GM20000 (cell line): ENCODE measurements at regions not wholly inside any gene's neighbourhood (a gene's known extent, or its start where the extent isn't known, plus 50 kb on each side); places are given as distances from the start of the nearest gene placed in this dataset.

Experiments used
- DNase-seq: peaks from one replicate; pipeline ENCODE4 v3.0.0; 2012; ENCODE audit warnings: low spot score
- TF ChIP-seq, protein P1 (sequence below): IDR thresholded peaks from 2 replicates; pipeline ENCODE4 v1.5.1; 2012; ENCODE audit warnings: mild to moderate bottlenecking, control low read depth; ENCODE audit errors: extremely low read depth, missing control alignments

GRCh38 chr11:37699644-37700043 lies 1101.6 kb upstream of the RAG2 start:
- DNase-seq: no peak
- TF ChIP-seq, protein P1, sequence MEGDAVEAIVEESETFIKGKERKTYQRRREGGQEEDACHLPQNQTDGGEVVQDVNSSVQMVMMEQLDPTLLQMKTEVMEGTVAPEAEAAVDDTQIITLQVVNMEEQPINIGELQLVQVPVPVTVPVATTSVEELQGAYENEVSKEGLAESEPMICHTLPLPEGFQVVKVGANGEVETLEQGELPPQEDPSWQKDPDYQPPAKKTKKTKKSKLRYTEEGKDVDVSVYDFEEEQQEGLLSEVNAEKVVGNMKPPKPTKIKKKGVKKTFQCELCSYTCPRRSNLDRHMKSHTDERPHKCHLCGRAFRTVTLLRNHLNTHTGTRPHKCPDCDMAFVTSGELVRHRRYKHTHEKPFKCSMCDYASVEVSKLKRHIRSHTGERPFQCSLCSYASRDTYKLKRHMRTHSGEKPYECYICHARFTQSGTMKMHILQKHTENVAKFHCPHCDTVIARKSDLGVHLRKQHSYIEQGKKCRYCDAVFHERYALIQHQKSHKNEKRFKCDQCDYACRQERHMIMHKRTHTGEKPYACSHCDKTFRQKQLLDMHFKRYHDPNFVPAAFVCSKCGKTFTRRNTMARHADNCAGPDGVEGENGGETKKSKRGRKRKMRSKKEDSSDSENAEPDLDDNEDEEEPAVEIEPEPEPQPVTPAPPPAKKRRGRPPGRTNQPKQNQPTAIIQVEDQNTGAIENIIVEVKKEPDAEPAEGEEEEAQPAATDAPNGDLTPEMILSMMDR: no peak

DNA sequence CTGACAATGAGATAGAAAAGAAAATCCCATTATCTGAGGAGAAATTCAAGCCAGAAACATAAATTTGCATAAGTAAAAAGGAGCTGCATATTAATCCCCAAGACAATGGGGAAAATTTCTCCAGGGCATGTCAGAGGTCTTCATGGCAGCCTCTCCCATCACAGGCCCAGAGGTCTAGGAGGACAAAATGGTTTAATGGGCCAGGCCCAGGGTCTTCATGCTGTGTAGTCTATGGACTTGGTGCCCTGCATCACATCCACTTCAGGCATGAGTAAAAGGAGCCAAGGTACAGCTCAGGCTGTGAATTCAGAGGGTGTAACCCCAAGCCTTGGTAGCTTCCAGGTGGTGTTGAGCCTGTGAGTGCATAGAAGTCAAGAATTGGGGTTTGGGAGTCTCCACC lies 1097.2 kb upstream of the RAG2 start:
- TF ChIP-seq, protein P1: no peak

GRCh38 chr11:37689951-37690350 lies 1091.9 kb upstream of the RAG2 start:
- TF ChIP-seq, protein P1: no peak
- DNase-seq: no peak

More for the DNA sequence above, 1097.2 kb upstream of the RAG2 start:
- DNase-seq: no peak

GRCh38 chr11:37688456-37688855 lies 1090.4 kb upstream of the RAG2 start:
- TF ChIP-seq, protein P1: no peak
- DNase-seq: no peak

- no peak for DNase-seq
- TF ChIP-seq, protein P1: no peak
Measured at GRCh38 chr11:37687130-37687529, 1089.1 kb upstream of the RAG2 start.

DNA sequence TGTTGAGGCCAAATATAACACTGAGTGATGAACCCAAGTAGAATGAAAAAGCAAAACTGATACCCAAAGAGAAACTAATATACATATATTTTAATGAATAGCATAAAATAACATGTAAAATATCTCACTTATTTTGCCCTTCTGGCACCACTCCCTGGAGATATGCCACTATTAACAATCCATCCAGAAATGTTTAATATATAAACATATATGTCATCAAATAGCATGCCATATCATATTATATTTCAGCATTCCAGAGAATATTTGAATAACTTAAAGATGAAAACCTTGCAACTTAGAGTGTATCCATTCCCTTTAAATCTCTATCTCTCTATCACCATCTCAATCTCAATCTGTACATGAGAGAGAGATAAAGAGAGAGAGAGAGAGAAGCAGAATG lies 1073.3 kb upstream of the RAG2 start:
- no peak for DNase-seq
- TF ChIP-seq, protein P1: no peak

- TF ChIP-seq, protein P1: no peak
- no peak for DNase-seq
Measured at GRCh38 chr11:37666960-37667359, 1068.9 kb upstream of the RAG2 start.

DNA sequence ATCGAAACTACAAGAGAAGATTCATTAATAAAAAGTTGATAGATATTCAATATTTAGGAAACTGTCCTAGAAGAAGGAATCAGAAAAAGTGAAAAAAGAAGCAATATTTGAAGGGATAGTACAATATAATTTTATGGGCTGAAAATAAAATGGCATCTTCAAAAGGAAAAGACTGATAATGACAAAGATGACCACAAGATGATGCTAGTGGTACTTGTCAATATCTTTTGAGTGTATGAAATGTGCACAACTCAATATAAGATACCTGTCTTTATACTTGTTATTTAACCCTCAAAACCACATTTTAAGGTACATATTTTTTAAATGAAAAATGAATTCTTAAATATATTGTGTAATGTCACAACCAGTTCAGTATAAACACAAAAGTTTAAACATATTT lies 1059.6 kb upstream of the RAG2 start:
- TF ChIP-seq, protein P1: no peak
- DNase-seq: no peak
